MG63 (cell line): ENCODE measurements at regions not wholly inside any gene's neighbourhood (a gene's known extent, or its start where the extent isn't known, plus 50 kb on each side); places are given as distances from the start of the nearest gene placed in this dataset.

Source experiments
- DNase-seq: peaks from one replicate; pipeline ENCODE4 v3.0.0-alpha.2; 2020
- H3K27me3 ChIP-seq: fragments of 250-450 bp; sonication (Bioruptor Pico); 2 replicates; pipeline ENCODE4 v1.5.1; 2020; ENCODE audit warnings: mild to moderate bottlenecking, moderate library complexity
- H3K36me3 ChIP-seq: fragments of 250-450 bp; sonication (Bioruptor Pico); 2 replicates; pipeline ENCODE4 v1.5.1; 2020; ENCODE audit warnings: mild to moderate bottlenecking, moderate library complexity
- H3K4me3 ChIP-seq: fragments of 250-450 bp; sonication (Bioruptor Pico); 2 replicates; pipeline ENCODE4 v1.5.1; 2020; ENCODE audit warnings: mild to moderate bottlenecking, moderate library complexity
- H3K9me3 ChIP-seq: fragments of 250-450 bp; sonication (Bioruptor Pico); 2 replicates; pipeline ENCODE4 v1.5.1; 2020; ENCODE audit warnings: mild to moderate bottlenecking, moderate library complexity

GRCh38 chr10:130810856-130811255 is 500.7 kb downstream of the TCERG1L start:
- H3K27me3 ChIP-seq: no peaks in the 10 kb centered on the region
- H3K9me3 ChIP-seq: no peaks in the 10 kb centered on the region
- no peaks in the 10 kb centered on the region for H3K36me3 ChIP-seq
- DNase-seq: no peak
- H3K4me3 ChIP-seq: no peak overlapping the region

DNA sequence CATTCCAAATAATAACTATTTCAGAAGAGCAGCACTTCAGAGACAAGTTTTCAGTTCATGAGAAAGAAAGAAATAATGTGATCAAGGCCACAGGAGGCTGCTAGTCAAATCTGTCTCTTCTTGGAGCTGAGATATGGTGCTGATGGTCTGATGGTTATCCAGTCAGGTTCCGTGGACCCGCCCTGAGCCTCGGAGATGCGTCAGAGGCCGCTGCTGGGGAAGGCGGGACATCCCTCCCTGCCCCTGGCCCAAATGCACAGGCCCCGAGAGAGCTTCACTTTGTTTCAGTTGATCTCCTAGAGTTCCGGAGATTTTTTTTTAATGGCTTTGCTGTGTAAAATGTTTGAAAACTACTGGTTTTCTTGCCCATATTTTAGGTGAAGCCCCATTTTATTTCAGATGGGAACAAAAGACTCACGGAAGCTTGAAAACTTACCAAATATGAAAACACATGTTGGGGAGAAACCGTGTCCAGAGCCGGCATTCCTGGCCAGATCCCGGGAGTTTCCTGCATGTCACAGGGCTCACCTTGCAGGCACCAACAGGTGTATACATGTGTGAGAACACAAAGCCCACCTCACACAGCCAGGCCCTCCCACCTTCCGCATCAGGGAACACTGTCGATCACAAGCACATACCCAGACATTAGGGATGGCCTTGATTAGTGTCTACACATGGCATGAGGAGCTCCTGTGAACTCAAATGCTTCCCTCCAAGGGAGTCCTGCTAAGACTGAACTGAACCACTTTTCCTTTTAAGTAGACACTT is 499.0 kb downstream of the TCERG1L start:
- no peaks in the 10 kb centered on the region for H3K27me3 ChIP-seq
- no peaks in the 10 kb centered on the region for H3K36me3 ChIP-seq
- DNase-seq: no peak
- no peak overlapping the region for H3K4me3 ChIP-seq
- H3K9me3 ChIP-seq: no peaks in the 10 kb centered on the region

DNA sequence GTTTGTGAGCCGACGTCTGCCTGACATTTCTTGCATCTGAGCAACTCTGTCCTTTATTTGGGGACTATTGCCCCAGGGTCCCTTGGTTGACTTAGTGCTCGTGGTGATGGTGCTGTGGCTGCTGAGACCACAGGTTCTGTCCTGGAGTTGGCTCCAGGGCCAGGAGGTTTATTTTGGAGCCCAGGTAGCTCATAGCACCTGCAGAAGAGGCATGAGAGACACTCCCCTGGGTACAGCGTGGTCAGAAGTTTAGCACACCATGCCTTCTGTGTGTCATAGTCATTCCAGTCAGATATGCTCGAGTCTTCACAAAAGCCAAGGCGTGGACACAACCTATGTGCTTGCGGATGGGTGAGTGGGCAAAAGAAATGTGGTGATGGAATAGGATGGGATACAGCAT is 496.9 kb downstream of the TCERG1L start:
- H3K4me3 ChIP-seq: no peak overlapping the region
- no peaks in the 10 kb centered on the region for H3K9me3 ChIP-seq
- DNase-seq: no peak
- no peaks in the 10 kb centered on the region for H3K27me3 ChIP-seq
- no peaks in the 10 kb centered on the region for H3K36me3 ChIP-seq

GRCh38 chr10:130816116-130816901 is 495.2 kb downstream of the TCERG1L start:
- Histone ChIP-seq H3K9me3 (no peaks in the 10 kb centered on the region), H3K27me3 (no peaks in the 10 kb centered on the region), H3K4me3 (no peak overlapping the region), H3K36me3 (no peaks in the 10 kb centered on the region)
- DNase-seq: no peak

DNA sequence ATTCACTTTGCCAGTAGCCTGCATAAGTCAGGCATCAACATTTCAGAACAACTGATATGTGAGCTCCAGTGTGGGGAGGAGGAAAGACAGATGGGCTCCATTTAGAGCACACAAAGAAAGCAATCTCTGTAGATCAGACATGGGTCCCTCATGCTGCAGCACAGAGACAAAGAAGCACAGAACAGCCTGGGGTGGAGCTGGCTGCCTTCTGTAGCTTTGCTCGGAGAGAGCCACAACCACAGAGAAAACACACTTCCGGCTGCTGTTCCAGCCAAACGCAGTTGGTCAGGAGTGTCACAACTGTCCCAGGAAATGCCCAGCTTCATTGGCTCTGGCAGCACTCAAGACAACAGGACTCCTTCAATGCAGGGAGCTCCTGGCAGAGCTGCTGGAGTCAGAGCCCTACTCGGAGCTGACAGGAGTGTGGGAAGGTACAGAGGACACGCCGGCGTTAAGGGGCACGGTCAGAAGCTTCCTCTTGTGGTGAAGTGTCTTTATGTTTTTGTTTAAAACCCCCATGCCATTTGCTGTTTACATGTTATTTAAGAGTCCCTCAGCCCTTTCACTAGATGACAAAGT is 494.4 kb downstream of the TCERG1L start:
- H3K36me3 ChIP-seq: no peaks in the 10 kb centered on the region
- no peak for DNase-seq
- H3K27me3 ChIP-seq: no peaks in the 10 kb centered on the region
- H3K4me3 ChIP-seq: no peak overlapping the region
- no peaks in the 10 kb centered on the region for H3K9me3 ChIP-seq

DNA sequence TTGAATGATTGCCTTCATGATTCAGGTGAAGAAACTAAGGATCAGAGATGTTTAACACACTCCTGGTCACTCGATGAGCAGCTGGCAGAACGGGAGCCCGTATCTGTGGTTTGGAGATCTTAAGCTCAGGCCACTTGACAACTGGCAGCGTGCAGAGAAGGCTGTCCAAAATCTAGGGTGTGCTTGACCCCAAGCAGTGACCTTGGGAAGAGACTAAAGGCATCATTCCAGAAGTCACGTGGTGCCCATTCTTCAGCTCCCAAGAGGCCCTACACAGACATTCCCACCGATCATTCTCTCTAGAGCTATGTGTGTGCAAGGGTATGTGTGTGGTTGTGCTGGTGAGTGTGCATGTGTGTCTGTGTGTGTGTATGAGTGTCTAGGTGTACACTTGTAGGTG is 493.8 kb downstream of the TCERG1L start:
- no peak for DNase-seq
- H3K27me3 ChIP-seq: no peaks in the 10 kb centered on the region

DNA sequence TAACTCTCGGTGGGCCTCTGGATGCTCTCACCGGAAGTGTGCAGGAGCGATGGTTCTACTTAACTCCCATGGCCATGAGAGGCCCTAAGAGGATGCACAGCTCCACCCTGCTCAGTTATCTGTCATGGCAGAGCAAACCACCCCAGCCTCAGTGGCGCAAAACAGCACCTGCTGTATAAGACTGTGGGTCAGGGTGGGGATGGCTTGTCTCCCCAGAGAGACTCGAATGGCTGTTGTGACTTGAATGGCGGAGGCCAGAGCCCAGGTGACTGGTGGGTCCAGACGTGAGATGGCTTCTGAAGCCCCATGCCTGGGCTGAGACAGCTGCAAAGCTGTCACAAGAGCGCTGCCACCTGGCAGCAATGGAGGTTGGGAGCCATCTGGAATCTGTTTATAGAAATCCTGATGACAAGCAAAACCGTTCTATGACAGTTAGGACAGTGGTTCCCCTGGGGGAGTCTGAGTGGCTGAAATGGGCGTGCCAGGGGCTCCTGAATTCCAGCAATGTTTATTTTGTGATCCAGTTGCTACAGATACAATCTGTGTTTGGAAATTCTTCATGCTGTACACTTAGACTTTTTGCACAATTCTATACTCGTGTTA is 490.5 kb downstream of the TCERG1L start:
- no peaks in the 10 kb centered on the region for H3K36me3 ChIP-seq
- H3K9me3 ChIP-seq: no peaks in the 10 kb centered on the region
- DNase-seq: no peak
- H3K4me3 ChIP-seq: no peak overlapping the region
- no peaks in the 10 kb centered on the region for H3K27me3 ChIP-seq

More for the DNA sequence above, 493.8 kb downstream of the TCERG1L start:
- H3K9me3 ChIP-seq: no peaks in the 10 kb centered on the region
- H3K36me3 ChIP-seq: no peaks in the 10 kb centered on the region
- H3K4me3 ChIP-seq: no peak overlapping the region

GRCh38 chr10:130824230-130825014 is 487.1 kb downstream of the TCERG1L start:
- Histone ChIP-seq H3K36me3 (no peaks in the 10 kb centered on the region), H3K9me3 (peaks cover 2% of the 10 kb centered on the region), H3K27me3 (no peaks in the 10 kb centered on the region), H3K4me3 (no peak overlapping the region)
- DNase-seq: no peak

DNA sequence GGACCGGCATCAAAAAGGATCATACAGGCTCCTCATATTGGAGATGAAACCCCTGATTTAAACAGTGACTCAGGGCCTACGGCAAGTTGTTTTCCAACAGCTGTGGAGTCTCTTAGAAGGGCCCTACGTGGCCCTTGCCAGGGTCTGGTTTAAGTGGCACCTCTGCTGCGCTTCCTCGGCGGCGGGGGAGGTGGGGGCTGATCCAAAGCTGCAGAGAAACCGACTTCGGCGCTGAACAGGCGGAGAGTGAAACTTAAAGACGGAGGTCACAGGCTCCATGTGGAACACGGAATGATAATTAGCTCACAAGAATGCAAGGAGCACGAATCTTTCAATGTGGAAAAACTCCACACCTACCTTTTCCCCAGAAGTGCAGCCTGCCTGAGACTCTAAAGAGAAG is 477.9 kb downstream of the TCERG1L start:
- Histone ChIP-seq H3K4me3 (no peak overlapping the region), H3K36me3 (no peaks in the 10 kb centered on the region), H3K9me3 (no peaks in the 10 kb centered on the region), H3K27me3 (no peaks in the 10 kb centered on the region)
- no peak for DNase-seq

DNA sequence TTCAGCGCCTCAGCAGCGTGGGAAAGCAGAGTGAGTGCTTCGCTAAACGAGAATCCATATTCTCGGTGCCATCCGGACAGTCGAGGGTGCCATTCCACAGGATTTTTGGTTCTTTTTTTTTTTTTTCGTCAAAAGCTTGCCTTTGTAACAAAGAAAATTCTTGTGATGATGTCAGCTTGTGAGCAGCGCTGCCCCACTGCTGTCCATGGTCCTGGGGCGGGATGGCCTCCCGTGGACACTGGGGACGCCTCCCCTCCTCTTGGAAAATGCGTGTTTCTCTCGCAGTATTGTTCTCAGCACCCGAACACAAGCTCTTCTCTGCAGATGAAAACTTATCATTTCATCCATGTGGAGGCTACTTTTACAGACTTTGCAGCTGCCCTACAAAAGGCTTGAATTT is 477.4 kb downstream of the TCERG1L start:
- Histone ChIP-seq H3K9me3 (no peaks in the 10 kb centered on the region), H3K36me3 (no peaks in the 10 kb centered on the region), H3K27me3 (no peaks in the 10 kb centered on the region), H3K4me3 (no peak overlapping the region)
- no peak for DNase-seq

- no peaks in the 10 kb centered on the region for H3K27me3 ChIP-seq
- no peak overlapping the region for H3K4me3 ChIP-seq
- DNase-seq: no peak
- H3K36me3 ChIP-seq: no peaks in the 10 kb centered on the region
- H3K9me3 ChIP-seq: no peaks in the 10 kb centered on the region
These were observed 476.9 kb downstream of the TCERG1L start for GRCh38 chr10:130834573-130834972.

DNA sequence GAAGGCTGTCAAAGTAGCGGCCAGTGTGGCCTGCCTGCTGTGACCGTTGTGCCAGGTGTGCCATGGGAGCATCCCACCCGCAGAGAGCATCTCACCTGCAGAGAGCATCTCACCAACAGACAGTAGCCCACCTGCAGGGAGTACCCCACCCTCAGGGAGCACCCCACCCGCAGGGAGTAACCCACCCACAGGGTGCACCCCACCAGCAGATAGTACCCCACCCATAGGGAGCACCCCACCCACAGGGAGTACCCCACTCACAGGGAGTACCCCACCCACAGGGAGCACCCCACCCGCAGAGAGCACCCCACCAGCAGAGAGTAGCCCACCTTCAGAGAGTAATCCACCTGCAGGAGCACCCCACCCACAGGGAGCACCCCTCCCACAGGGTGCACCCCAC is 476.5 kb downstream of the TCERG1L start:
- no peak overlapping the region for H3K4me3 ChIP-seq
- no peaks in the 10 kb centered on the region for H3K36me3 ChIP-seq
- no peak for DNase-seq
- H3K27me3 ChIP-seq: no peaks in the 10 kb centered on the region
- no peaks in the 10 kb centered on the region for H3K9me3 ChIP-seq

DNA sequence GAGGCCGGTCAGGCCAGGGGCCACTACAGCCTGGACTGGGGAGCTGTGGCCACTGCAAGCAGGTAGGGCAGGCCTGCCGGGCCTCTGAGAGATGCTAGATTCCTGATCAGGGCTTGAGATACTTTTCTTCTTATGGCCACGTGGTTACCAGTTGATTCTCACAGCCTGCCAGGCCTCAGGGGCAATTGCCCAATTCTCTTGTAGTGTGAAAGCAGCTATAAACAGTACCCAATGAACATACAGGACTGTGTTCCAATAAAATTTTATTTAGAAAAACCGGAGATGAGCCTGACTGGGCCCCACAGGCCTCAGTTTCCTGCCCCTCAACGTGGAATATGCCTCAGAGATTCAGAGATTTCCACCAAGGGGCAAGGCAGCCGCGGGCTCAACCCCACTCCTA is 475.2 kb downstream of the TCERG1L start:
- no peak overlapping the region for H3K4me3 ChIP-seq
- no peaks in the 10 kb centered on the region for H3K9me3 ChIP-seq
- no peaks in the 10 kb centered on the region for H3K36me3 ChIP-seq
- no peaks in the 10 kb centered on the region for H3K27me3 ChIP-seq
- DNase-seq: no peak

GRCh38 chr10:130843051-130843653 is 468.4 kb downstream of the TCERG1L start:
- no peak for DNase-seq

GRCh38 chr10:130844310-130844709 is 467.2 kb downstream of the TCERG1L start:
- H3K4me3 ChIP-seq: no peak overlapping the region
- no peak for DNase-seq
- H3K36me3 ChIP-seq: no peaks in the 10 kb centered on the region
- no peaks in the 10 kb centered on the region for H3K27me3 ChIP-seq
- no peaks in the 10 kb centered on the region for H3K9me3 ChIP-seq

More at GRCh38 chr10:130843051-130843653, 468.4 kb downstream of the TCERG1L start:
- Histone ChIP-seq H3K36me3 (no peaks in the 10 kb centered on the region), H3K4me3 (no peak overlapping the region), H3K9me3 (no peaks in the 10 kb centered on the region), H3K27me3 (no peaks in the 10 kb centered on the region)

DNA sequence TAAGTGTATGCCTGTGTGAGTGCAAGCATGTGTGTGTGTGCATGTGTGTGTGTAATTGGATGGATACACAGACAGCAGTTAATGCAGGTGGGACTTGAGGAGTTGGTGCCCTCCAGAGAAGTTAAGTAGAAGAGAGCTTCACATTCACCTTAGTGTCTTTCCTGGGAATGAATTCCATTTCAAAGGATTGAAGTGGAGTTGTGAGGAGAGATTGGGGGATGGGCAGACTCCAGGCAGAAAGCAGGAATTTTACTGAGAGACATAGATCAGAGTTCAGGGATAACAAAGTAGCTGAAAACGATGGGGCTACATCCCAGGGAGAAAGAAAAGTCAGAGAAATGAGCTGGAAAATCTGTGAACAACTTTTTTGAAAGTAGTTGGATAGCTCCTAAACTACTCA is 464.4 kb downstream of the TCERG1L start:
- DNase-seq: no peak
- H3K9me3 ChIP-seq: no peaks in the 10 kb centered on the region
- no peaks in the 10 kb centered on the region for H3K27me3 ChIP-seq
- no peaks in the 10 kb centered on the region for H3K36me3 ChIP-seq
- H3K4me3 ChIP-seq: no peak overlapping the region
